Endodermal cell (in vitro differentiated cells): ENCODE measurements at regions not wholly inside any gene's neighbourhood (a gene's known extent, or its start where the extent isn't known, plus 50 kb on each side); places are given as distances from the start of the nearest gene placed in this dataset.

Experiments used
- DNase-seq: peaks from one replicate; pipeline ENCODE4 v3.0.0-alpha.2; 2017
- H3K27ac ChIP-seq: 2 replicates; pipeline ENCODE4 v1.5.1; 2013; ENCODE audit warnings: mild to moderate bottlenecking, low read depth, low read length, moderate library complexity
- H3K27me3 ChIP-seq: 2 replicates; pipeline ENCODE4 v1.6.1; 2013; ENCODE audit warnings: mild to moderate bottlenecking, low read length, moderate library complexity; ENCODE audit not compliant: insufficient read depth, control insufficient read depth, poor library complexity, severe bottlenecking
- H3K36me3 ChIP-seq: 2 replicates; pipeline ENCODE4 v1.7.0; 2013; ENCODE audit warnings: mild to moderate bottlenecking, low read length, moderate library complexity; ENCODE audit not compliant: control insufficient read depth, insufficient read depth
- H3K4me1 ChIP-seq: one replicate; pipeline ENCODE4 v1.7.0; 2013; ENCODE audit warnings: low read length; ENCODE audit not compliant: control insufficient read depth, insufficient read depth
- H3K4me3 ChIP-seq: 2 replicates; pipeline ENCODE4 v1.5.1; 2013; ENCODE audit warnings: mild to moderate bottlenecking, low read length, moderate library complexity
- H3K9ac ChIP-seq: 2 replicates; pipeline ENCODE4 v1.6.1; 2013; ENCODE audit warnings: mild to moderate bottlenecking, low read length, moderate library complexity; ENCODE audit not compliant: poor library complexity, severe bottlenecking; ENCODE audit errors: extremely low read depth
- H3K9me3 ChIP-seq: 2 replicates; pipeline ENCODE4 v1.6.1; 2013; ENCODE audit warnings: mild to moderate bottlenecking, low read length, moderate library complexity; ENCODE audit not compliant: control insufficient read depth
- H3K27ac Mint-ChIP-seq: 2 replicates; pipeline ENCODE4 v1.8.0; 2020; ENCODE audit warnings: mixed read lengths
- H3K27me3 Mint-ChIP-seq: 2 replicates; pipeline ENCODE4 v1.8.0; 2021; ENCODE audit warnings: mild to moderate bottlenecking, mixed read lengths; ENCODE audit not compliant: insufficient read depth
- H3K36me3 Mint-ChIP-seq: 2 replicates; pipeline ENCODE4 v1.8.0; 2020; ENCODE audit warnings: low read depth, mixed read lengths
- H3K4me1 Mint-ChIP-seq: 2 replicates; pipeline ENCODE4 v1.8.0; 2020; ENCODE audit warnings: mixed read lengths
- H3K4me3 Mint-ChIP-seq: 2 replicates; pipeline ENCODE4 v1.8.0; 2020; ENCODE audit warnings: mild to moderate bottlenecking, moderate library complexity, mixed read lengths
- H3K9me3 Mint-ChIP-seq: 2 replicates; pipeline ENCODE4 v1.8.0; 2020; ENCODE audit warnings: mild to moderate bottlenecking, mixed read lengths
- WGBS, 2 experiments: methylation state at CpG; one replicate each; pipeline versions ENCODE4 v1.1.5 to v1.1.7; 2013; ENCODE audit warnings: missing lambda C conversion rate in 2 of 2, mixed read lengths in 1 of 2; ENCODE audit not compliant: insufficient coverage in 1 of 2, insufficient read length in 1 of 2; 5-methylcytosine and 5-hydroxymethylcytosine counted together
- TF ChIP-seq, protein P1 (sequence below): fragments of 200-600 bp; sonication (generic); conservative IDR thresholded peaks from 2 replicates; pipeline ENCODE4 v1.5.0; 2021; ENCODE audit warnings: antibody characterized with exemption, mild to moderate bottlenecking

DNA sequence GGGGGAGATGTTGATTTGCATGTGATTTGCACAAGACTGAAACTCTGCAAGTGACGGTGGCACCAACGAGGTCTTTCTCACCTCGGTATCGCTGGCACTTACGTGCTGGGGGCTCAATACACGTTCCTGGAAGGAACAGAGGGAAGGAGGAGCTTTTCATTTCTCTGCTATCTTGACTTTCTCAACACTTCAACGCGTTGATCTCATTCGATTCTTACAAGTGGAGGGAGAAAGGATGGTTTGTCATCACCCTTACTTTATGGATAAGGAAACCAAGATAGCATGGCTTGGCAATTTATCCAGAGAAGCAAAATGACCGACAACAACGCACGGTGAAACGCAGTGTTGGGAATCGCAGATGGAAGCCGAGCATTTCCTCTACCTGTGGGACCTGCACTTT, 87.3 kb upstream of the RFLNA start:
- Histone ChIP-seq H3K27ac (no peak overlapping the region), H3K9ac (no peak overlapping the region), H3K36me3 (no peaks in the 10 kb centered on the region), H3K9me3 (peaks cover 15% of the 10 kb centered on the region), H3K27me3 (no peaks in the 10 kb centered on the region), H3K4me3 (no peak overlapping the region), H3K4me1 (no peaks in the 10 kb centered on the region)
- peaks cover 19% of the 10 kb centered on the region for H3K9me3 Mint-ChIP-seq
- peaks cover 18% of the 10 kb centered on the region for H3K4me1 Mint-ChIP-seq
- H3K27ac Mint-ChIP-seq = no peak overlapping the region
- H3K36me3 Mint-ChIP-seq = no peaks in the 10 kb centered on the region
- H3K4me3 Mint-ChIP-seq = no peak overlapping the region
- H3K27me3 Mint-ChIP-seq = peaks cover 12% of the 10 kb centered on the region
- peak; percentile 48 for DNase-seq
- TF ChIP-seq, protein P1, sequence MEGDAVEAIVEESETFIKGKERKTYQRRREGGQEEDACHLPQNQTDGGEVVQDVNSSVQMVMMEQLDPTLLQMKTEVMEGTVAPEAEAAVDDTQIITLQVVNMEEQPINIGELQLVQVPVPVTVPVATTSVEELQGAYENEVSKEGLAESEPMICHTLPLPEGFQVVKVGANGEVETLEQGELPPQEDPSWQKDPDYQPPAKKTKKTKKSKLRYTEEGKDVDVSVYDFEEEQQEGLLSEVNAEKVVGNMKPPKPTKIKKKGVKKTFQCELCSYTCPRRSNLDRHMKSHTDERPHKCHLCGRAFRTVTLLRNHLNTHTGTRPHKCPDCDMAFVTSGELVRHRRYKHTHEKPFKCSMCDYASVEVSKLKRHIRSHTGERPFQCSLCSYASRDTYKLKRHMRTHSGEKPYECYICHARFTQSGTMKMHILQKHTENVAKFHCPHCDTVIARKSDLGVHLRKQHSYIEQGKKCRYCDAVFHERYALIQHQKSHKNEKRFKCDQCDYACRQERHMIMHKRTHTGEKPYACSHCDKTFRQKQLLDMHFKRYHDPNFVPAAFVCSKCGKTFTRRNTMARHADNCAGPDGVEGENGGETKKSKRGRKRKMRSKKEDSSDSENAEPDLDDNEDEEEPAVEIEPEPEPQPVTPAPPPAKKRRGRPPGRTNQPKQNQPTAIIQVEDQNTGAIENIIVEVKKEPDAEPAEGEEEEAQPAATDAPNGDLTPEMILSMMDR = no peak
- WGBS, 2 experiments = 82 to 90% methylated on average over 11 to 15 of the region's 15 CpGs

DNA sequence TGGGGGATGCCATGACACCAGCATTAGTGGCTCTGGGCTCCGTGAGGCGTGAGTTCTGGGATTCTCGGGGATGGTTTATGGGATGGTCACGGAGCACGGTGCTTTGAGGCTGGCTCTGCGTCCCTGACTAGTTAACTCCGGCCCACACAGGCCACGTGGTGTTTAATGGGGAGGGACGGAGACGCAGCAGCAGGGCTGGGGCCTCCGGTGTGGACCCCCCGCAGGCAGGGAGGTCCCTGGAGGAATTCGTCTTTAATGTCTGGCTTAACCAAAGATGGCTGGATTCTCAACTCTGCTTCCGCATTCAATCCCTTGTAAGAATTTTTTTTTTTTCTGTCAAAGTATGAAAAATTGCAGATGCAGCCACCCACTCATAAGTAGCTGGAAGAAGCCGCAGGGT, 86.4 kb upstream of the RFLNA start:
- Histone ChIP-seq H3K4me1 (no peaks in the 10 kb centered on the region), H3K36me3 (no peaks in the 10 kb centered on the region), H3K9ac (no peak overlapping the region), H3K9me3 (peaks cover 15% of the 10 kb centered on the region), H3K27me3 (no peaks in the 10 kb centered on the region), H3K4me3 (no peak overlapping the region), H3K27ac (no peak overlapping the region)
- Mint-ChIP-seq H3K4me1 (peaks cover 18% of the 10 kb centered on the region), H3K4me3 (no peak overlapping the region), H3K27me3 (peaks cover 12% of the 10 kb centered on the region), H3K9me3 (peaks cover 26% of the 10 kb centered on the region), H3K27ac (no peak overlapping the region), H3K36me3 (peaks cover 1% of the 10 kb centered on the region)
- peak; percentile 42 for DNase-seq
- 80 to 89% methylated on average over 11 to 15 of the region's 15 CpGs for WGBS, 2 experiments
- TF ChIP-seq, protein P1 = no peak

DNA sequence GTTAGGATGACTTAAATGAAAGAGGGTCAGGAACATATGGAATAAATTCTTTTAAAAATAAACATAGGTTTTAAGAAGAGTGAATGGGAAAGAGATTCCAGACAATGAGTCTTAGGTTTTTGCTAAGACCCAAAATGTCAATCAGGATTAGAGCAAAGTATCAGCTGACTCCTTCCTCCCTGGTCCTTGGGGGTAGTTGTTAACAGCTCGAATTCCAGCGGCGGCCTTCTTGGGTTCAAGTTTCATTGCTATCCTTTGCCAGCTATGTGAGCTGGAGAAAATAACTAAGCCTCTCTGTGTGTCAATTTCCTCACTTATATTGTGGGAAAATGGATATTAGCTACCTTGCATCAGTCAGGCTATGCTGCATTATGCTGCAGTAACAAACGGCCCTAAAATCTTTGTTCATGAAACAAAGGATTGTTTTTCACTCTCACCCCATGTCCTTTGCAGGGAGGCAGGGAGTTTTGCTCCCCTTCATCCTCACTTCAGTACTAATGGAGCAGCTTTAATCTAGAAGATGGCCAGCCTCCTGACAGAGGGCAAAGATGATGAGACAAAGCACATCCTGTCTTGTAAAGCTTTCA, 83.8 kb upstream of the RFLNA start:
- DNase-seq = no peak
- Histone ChIP-seq H3K27ac (no peak overlapping the region), H3K9ac (no peak overlapping the region), H3K4me1 (no peaks in the 10 kb centered on the region), H3K36me3 (no peaks in the 10 kb centered on the region), H3K27me3 (no peaks in the 10 kb centered on the region), H3K4me3 (peak overlapping the region; percentile 39), H3K9me3 (peaks cover 23% of the 10 kb centered on the region)
- 90% methylated on average over 4 of the region's 4 CpGs for WGBS, 2 experiments
- Mint-ChIP-seq H3K27ac (no peak overlapping the region), H3K4me3 (no peak overlapping the region), H3K36me3 (peaks cover 4% of the 10 kb centered on the region), H3K27me3 (peaks cover 12% of the 10 kb centered on the region), H3K4me1 (peaks cover 18% of the 10 kb centered on the region), H3K9me3 (peaks cover 40% of the 10 kb centered on the region)
- TF ChIP-seq, protein P1 = no peak
